ENCODE measurements at regions not wholly inside any gene's neighbourhood (a gene's known extent, or its start where the extent isn't known, plus 50 kb on each side); places are given as distances from the start of the nearest gene placed in this dataset.

DNA sequence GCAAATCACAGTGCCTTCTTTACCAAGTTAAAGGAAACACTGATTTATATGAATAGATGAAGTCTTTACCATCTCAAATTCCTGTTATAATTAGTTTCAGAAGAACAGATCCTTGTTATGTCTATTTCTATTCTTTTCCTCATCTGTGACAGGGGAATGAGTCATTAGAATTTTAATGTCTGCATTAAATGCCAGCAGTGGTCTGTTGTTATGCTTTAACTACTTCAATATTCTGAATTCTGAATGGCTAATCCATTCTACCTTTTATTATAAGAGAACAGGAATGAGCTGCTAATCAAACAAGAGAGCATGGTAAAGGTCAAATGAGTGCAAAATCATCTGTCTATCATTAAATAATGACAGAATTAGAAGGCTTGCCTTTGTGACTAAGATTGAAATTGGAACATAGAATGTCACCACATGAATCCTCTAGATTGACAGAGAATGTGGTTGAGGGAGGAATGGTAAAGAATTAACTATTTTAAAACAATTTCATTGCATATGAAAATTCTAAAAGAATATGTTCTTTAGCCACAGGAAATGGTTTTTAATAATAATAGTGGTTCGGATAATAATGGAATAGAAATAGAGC is 935.5 kb downstream of the ADGRL3 start:
- Histone ChIP-seq H3K9me2 (replicated peaks; ENCODE audit: insufficient read depth) (no peaks in the 10 kb centered on the region), H3K4me3 (no peak overlapping the region), H3K9me3 (ENCODE audit: low read depth) (no peaks in the 10 kb centered on the region), H2AFZ (no peak overlapping the region), H3K79me2 (no peaks in the 10 kb centered on the region), H3K27ac (no peak overlapping the region), H4K20me1 (ENCODE audit: insufficient read depth, poor library complexity, severe bottlenecking) (no peaks in the 10 kb centered on the region), H3K4me1 (ENCODE audit: insufficient read depth) (no peaks in the 10 kb centered on the region), H3K36me3 (replicated peaks; ENCODE audit: insufficient read depth, low read depth) (no peaks in the 10 kb centered on the region), H3K27me3 (no peaks in the 10 kb centered on the region), H3K4me2 (no peak overlapping the region)
- DNase-seq (ENCODE audit: low spot score), result no peak
- no peak for TF ChIP-seq EZH2 (IDR thresholded peaks at IDR 0.05; ENCODE audit: borderline replicate concordance)
- TF ChIP-seq, protein P1, sequence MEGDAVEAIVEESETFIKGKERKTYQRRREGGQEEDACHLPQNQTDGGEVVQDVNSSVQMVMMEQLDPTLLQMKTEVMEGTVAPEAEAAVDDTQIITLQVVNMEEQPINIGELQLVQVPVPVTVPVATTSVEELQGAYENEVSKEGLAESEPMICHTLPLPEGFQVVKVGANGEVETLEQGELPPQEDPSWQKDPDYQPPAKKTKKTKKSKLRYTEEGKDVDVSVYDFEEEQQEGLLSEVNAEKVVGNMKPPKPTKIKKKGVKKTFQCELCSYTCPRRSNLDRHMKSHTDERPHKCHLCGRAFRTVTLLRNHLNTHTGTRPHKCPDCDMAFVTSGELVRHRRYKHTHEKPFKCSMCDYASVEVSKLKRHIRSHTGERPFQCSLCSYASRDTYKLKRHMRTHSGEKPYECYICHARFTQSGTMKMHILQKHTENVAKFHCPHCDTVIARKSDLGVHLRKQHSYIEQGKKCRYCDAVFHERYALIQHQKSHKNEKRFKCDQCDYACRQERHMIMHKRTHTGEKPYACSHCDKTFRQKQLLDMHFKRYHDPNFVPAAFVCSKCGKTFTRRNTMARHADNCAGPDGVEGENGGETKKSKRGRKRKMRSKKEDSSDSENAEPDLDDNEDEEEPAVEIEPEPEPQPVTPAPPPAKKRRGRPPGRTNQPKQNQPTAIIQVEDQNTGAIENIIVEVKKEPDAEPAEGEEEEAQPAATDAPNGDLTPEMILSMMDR (IDR thresholded peaks at IDR 0.05; ENCODE audit: poor library complexity), result no peak
- TF ChIP-seq EZH2phosphoT487 (IDR thresholded peaks at IDR 0.05; ENCODE audit: low read depth, severe bottlenecking, unreplicated experiment), result no peak
- 97% methylated on average over 1 of the region's 1 CpG for WGBS (ENCODE audit: low lambda C conversion rate, missing lambda C conversion rate)

DNA sequence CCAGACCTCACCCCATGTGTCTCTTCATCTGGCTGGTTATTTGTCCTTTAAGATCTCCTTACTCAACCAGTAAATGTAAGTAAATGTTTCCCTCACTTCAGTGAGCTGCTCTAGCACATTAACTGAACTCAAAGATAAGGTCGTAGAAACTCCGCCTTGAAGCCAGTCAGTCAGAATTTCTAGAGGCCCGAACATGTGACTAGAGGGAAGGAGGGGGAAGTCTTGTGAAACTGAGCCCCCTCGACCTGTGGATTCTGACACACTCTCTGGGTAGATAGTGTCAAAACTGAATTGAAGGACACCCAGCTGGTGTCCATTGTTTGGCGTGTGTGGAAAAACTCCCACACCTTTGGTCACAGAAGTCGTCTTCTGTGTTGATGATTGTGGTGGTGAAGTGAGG is 933.9 kb downstream of the ADGRL3 start:
- Histone ChIP-seq H3K79me2 (no peaks in the 10 kb centered on the region), H3K36me3 (replicated peaks; ENCODE audit: insufficient read depth, low read depth) (no peaks in the 10 kb centered on the region), H3K27ac (no peak overlapping the region), H3K4me3 (no peak overlapping the region), H2AFZ (no peak overlapping the region), H4K20me1 (ENCODE audit: insufficient read depth, poor library complexity, severe bottlenecking) (no peaks in the 10 kb centered on the region), H3K9me3 (ENCODE audit: low read depth) (no peaks in the 10 kb centered on the region), H3K4me2 (no peak overlapping the region), H3K4me1 (ENCODE audit: insufficient read depth) (no peaks in the 10 kb centered on the region), H3K27me3 (no peaks in the 10 kb centered on the region), H3K9me2 (replicated peaks; ENCODE audit: insufficient read depth) (no peaks in the 10 kb centered on the region)
- no peak for DNase-seq (ENCODE audit: low spot score)
- TF ChIP-seq EZH2phosphoT487 (IDR thresholded peaks at IDR 0.05; ENCODE audit: low read depth, severe bottlenecking, unreplicated experiment) (no peak), EZH2 (IDR thresholded peaks at IDR 0.05; ENCODE audit: borderline replicate concordance) (no peak)
- TF ChIP-seq, protein P1 (IDR thresholded peaks at IDR 0.05; ENCODE audit: poor library complexity), result no peak
- WGBS (ENCODE audit: low lambda C conversion rate, missing lambda C conversion rate), result 72% methylated on average over 6 of the region's 6 CpGs

DNA sequence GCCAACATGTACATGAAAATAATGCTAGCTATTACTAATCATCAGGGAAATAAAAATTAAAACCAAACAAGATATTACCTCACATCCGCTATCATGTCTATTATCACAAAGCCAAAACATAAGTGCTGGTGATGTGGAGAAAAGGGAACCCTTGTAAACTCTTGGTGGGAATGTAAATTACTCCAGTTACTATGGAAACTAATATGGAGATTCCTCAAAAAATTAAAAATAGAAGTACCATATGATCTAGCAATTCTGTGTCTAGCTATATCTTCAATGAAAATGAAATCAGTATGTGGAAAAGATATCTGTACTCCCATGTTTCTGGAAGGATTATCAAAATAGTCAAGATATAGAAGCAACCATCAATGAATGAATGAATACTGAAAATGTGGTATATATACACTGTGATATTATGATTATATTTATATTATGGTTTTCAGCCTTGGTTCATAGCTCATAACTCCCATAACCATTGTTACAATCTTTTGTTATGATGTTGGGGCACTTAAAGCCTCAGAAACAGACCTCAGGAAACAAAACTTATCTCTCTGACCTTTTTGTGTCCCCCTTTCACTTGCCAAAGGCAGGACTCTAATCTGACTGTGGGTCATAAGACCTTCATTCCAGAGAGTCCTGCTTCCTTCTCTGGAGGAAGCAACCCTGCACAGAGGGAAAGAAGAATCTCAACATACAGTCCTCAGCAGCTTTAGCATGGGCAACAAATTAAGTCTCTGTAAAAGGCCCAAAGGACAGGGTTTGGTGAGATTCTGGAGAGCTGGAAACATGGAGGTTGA is 933.2 kb downstream of the ADGRL3 start:
- no peak overlapping the region for H3K27ac ChIP-seq
- no peak for DNase-seq (ENCODE audit: low spot score)
- H3K79me2 ChIP-seq, result no peaks in the 10 kb centered on the region
- H3K9me2 ChIP-seq (replicated peaks; ENCODE audit: insufficient read depth), result no peaks in the 10 kb centered on the region
- H3K36me3 ChIP-seq (replicated peaks; ENCODE audit: insufficient read depth, low read depth), result no peaks in the 10 kb centered on the region
- 96% methylated on average over 1 of the region's 1 CpG for WGBS (ENCODE audit: low lambda C conversion rate, missing lambda C conversion rate)
- no peaks in the 10 kb centered on the region for H3K4me1 ChIP-seq (ENCODE audit: insufficient read depth)
- no peak overlapping the region for H3K4me2 ChIP-seq
- H4K20me1 ChIP-seq (ENCODE audit: insufficient read depth, poor library complexity, severe bottlenecking), result no peaks in the 10 kb centered on the region
- H2AFZ ChIP-seq, result no peak overlapping the region
- no peak overlapping the region for H3K4me3 ChIP-seq
- no peak for TF ChIP-seq EZH2phosphoT487 (IDR thresholded peaks at IDR 0.05; ENCODE audit: low read depth, severe bottlenecking, unreplicated experiment)
- TF ChIP-seq EZH2 (IDR thresholded peaks at IDR 0.05; ENCODE audit: borderline replicate concordance), result no peak
- TF ChIP-seq, protein P1 (IDR thresholded peaks at IDR 0.05; ENCODE audit: poor library complexity), result no peak
- H3K9me3 ChIP-seq (ENCODE audit: low read depth), result no peaks in the 10 kb centered on the region
- no peaks in the 10 kb centered on the region for H3K27me3 ChIP-seq
